GM23338 (cell line): ENCODE measurements at regions not wholly inside any gene's neighbourhood (a gene's known extent, or its start where the extent isn't known, plus 50 kb on each side); places are given as distances from the start of the nearest gene placed in this dataset.

Experiments used
- ATAC-seq: fragments of 200-7000 bp; cut with Tn5 transposase; 3 replicates; pipeline ENCODE4 v1.9.1; 2020
- DNase-seq: peaks from one replicate; pipeline ENCODE4 v3.0.0-alpha.2; 2015; ENCODE audit warnings: low spot score
- H2AFZ ChIP-seq: fragments of 200-600 bp; sonication (generic); 2 replicates; pipeline ENCODE4 v1.8.0; 2016; ENCODE audit warnings: antibody characterized with exemption, mild to moderate bottlenecking, moderate library complexity
- H3F3A ChIP-seq: fragments of 200-600 bp; sonication (generic); replicated peaks from 2 replicates; pipeline ENCODE4 v1.8.0; 2017; ENCODE audit warnings: antibody characterized with exemption, mixed run types, low read depth
- H3K27ac ChIP-seq: fragments of 200-600 bp; sonication (generic); 2 replicates; pipeline ENCODE4 v1.6.1; 2016; ENCODE audit warnings: low read depth
- H3K27me3 ChIP-seq: fragments of 200-600 bp; sonication (generic); 2 replicates; pipeline ENCODE4 v1.8.0; 2016; ENCODE audit warnings: mild to moderate bottlenecking, mixed run types, moderate library complexity; ENCODE audit not compliant: insufficient read depth
- H3K36me3 ChIP-seq: fragments of 200-600 bp; sonication (generic); 2 replicates; pipeline ENCODE4 v1.8.0; 2016; ENCODE audit warnings: mild to moderate bottlenecking; ENCODE audit not compliant: insufficient read depth
- H3K4me1 ChIP-seq: fragments of 200-600 bp; sonication (generic); 2 replicates; pipeline ENCODE4 v1.8.0; 2016; ENCODE audit warnings: mild to moderate bottlenecking, moderate library complexity; ENCODE audit not compliant: insufficient read depth
- H3K4me2 ChIP-seq: fragments of 200-600 bp; sonication (generic); 2 replicates; pipeline ENCODE4 v1.7.1; 2017; ENCODE audit warnings: mixed run types
- H3K4me3 ChIP-seq: fragments of 200-600 bp; sonication (generic); 2 replicates; pipeline ENCODE4 v1.6.1; 2016; ENCODE audit warnings: mixed run types
- H3K79me2 ChIP-seq: fragments of 200-600 bp; sonication (generic); replicated peaks from 2 replicates; pipeline ENCODE4 v1.8.0; 2017; ENCODE audit warnings: mild to moderate bottlenecking; ENCODE audit not compliant: insufficient read depth
- H3K9me2 ChIP-seq: fragments of 200-600 bp; sonication (generic); 2 replicates; pipeline ENCODE4 v1.8.0; 2017; ENCODE audit not compliant: insufficient read depth
- H4K20me1 ChIP-seq: fragments of 200-600 bp; sonication (generic); replicated peaks from 2 replicates; pipeline ENCODE4 v1.8.0; 2017; ENCODE audit warnings: mild to moderate bottlenecking; ENCODE audit not compliant: insufficient read depth
- H3K27ac Mint-ChIP-seq: 2 replicates; pipeline ENCODE4 v1.8.0; 2020; ENCODE audit warnings: inconsistent platforms, mild to moderate bottlenecking, moderate library complexity, mixed read lengths
- H3K27me3 Mint-ChIP-seq: 3 replicates; pipeline ENCODE4 v1.8.0; 2022; ENCODE audit warnings: low read depth, mild to moderate bottlenecking, moderate library complexity, mixed read lengths, inconsistent platforms; ENCODE audit not compliant: insufficient read depth, poor library complexity
- H3K36me3 Mint-ChIP-seq: 3 replicates; pipeline ENCODE4 v1.8.0; 2021; ENCODE audit warnings: low read depth, mild to moderate bottlenecking, inconsistent platforms, moderate library complexity, mixed read lengths
- H3K4me1 Mint-ChIP-seq: 3 replicates; pipeline ENCODE4 v1.8.0; 2020; ENCODE audit warnings: mild to moderate bottlenecking, inconsistent platforms, mixed read lengths
- H3K4me3 Mint-ChIP-seq: 3 replicates; pipeline ENCODE4 v1.8.0; 2021; ENCODE audit warnings: moderate library complexity, mild to moderate bottlenecking, inconsistent platforms, mixed read lengths
- H3K9me3 Mint-ChIP-seq: 3 replicates; pipeline ENCODE4 v1.8.0; 2020; ENCODE audit warnings: moderate library complexity, mild to moderate bottlenecking, inconsistent platforms, mixed read lengths
- JUNB ChIP-seq: IDR thresholded peaks from one replicate; pipeline ENCODE4 v1.6.1; 2016; ENCODE audit warnings: antibody characterized with exemption; ENCODE audit not compliant: unreplicated experiment
- REST ChIP-seq: IDR thresholded peaks from one replicate; pipeline ENCODE4 v1.6.1; 2018; ENCODE audit warnings: antibody characterized with exemption; ENCODE audit not compliant: unreplicated experiment
- STAT1 ChIP-seq: IDR thresholded peaks from one replicate; pipeline ENCODE4 v1.6.1; 2016; ENCODE audit warnings: antibody characterized with exemption; ENCODE audit not compliant: unreplicated experiment
- ZNF331 ChIP-seq: fragments of 250-450 bp; sonication (Bioruptor Pico); IDR thresholded peaks from 2 replicates; pipeline ENCODE4 v1.5.0; 2020; ENCODE audit warnings: low read depth, mild to moderate bottlenecking, moderate library complexity
- TF ChIP-seq, protein P1 (sequence below): fragments of 250-450 bp; sonication (Bioruptor Pico); IDR thresholded peaks from 2 replicates; pipeline ENCODE4 v1.5.0; 2020; ENCODE audit warnings: mild to moderate bottlenecking, moderate library complexity

DNA sequence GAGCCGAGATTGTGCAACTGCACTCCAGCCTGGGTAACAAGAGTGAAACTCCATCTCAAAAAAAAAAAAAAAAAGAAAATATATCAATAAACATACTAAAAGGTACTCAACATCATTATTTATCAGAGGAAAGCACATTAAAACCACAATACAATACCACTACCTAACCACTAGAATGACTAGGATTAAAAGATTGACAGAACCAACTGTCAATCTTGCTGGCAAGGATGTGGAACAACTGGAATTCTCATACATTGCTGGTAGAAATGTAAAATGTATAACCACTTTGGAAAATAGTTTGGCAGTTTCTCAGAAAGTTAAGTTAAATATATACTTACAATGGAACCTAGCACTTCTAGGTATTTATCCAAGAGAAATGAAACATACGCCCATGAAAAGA, 88.6 kb downstream of the B3GNT2 start:
- H3K4me2 ChIP-seq, result no peak overlapping the region
- TF ChIP-seq ZNF331 (CRISPR knock-in tag) (no peak), REST (no peak), STAT1 (no peak), JUNB (no peak)
- TF ChIP-seq, protein P1, sequence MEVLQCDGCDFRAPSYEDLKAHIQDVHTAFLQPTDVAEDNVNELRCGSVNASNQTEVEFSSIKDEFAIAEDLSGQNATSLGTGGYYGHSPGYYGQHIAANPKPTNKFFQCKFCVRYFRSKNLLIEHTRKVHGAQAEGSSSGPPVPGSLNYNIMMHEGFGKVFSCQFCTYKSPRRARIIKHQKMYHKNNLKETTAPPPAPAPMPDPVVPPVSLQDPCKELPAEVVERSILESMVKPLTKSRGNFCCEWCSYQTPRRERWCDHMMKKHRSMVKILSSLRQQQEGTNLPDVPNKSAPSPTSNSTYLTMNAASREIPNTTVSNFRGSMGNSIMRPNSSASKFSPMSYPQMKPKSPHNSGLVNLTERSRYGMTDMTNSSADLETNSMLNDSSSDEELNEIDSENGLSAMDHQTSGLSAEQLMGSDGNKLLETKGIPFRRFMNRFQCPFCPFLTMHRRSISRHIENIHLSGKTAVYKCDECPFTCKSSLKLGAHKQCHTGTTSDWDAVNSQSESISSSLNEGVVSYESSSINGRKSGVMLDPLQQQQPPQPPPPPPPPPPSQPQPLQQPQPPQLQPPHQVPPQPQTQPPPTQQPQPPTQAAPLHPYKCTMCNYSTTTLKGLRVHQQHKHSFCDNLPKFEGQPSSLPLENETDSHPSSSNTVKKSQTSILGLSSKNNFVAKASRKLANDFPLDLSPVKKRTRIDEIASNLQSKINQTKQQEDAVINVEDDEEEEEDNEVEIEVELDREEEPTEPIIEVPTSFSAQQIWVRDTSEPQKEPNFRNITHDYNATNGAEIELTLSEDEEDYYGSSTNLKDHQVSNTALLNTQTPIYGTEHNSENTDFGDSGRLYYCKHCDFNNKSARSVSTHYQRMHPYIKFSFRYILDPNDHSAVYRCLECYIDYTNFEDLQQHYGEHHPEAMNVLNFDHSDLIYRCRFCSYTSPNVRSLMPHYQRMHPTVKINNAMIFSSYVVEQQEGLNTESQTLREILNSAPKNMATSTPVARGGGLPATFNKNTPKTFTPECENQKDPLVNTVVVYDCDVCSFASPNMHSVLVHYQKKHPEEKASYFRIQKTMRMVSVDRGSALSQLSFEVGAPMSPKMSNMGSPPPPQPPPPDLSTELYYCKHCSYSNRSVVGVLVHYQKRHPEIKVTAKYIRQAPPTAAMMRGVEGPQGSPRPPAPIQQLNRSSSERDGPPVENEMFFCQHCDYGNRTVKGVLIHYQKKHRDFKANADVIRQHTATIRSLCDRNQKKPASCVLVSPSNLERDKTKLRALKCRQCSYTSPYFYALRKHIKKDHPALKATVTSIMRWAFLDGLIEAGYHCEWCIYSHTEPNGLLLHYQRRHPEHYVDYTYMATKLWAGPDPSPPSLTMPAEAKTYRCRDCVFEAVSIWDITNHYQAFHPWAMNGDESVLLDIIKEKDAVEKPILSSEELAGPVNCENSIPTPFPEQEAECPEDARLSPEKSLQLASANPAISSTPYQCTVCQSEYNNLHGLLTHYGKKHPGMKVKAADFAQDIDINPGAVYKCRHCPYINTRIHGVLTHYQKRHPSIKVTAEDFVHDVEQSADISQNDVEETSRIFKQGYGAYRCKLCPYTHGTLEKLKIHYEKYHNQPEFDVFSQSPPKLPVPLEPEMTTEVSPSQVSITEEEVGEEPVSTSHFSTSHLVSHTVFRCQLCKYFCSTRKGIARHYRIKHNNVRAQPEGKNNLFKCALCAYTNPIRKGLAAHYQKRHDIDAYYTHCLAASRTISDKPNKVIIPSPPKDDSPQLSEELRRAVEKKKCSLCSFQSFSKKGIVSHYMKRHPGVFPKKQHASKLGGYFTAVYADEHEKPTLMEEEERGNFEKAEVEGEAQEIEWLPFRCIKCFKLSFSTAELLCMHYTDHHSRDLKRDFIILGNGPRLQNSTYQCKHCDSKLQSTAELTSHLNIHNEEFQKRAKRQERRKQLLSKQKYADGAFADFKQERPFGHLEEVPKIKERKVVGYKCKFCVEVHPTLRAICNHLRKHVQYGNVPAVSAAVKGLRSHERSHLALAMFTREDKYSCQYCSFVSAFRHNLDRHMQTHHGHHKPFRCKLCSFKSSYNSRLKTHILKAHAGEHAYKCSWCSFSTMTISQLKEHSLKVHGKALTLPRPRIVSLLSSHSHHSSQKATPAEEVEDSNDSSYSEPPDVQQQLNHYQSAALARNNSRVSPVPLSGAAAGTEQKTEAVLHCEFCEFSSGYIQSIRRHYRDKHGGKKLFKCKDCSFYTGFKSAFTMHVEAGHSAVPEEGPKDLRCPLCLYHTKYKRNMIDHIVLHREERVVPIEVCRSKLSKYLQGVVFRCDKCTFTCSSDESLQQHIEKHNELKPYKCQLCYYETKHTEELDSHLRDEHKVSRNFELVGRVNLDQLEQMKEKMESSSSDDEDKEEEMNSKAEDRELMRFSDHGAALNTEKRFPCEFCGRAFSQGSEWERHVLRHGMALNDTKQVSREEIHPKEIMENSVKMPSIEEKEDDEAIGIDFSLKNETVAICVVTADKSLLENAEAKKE, result no peak
- Mint-ChIP-seq H3K4me3 (no peak overlapping the region), H3K27ac (no peak overlapping the region), H3K36me3 (peaks cover 36% of the 10 kb centered on the region), H3K4me1 (no peaks in the 10 kb centered on the region), H3K27me3 (peaks cover 9% of the 10 kb centered on the region), H3K9me3 (peaks cover 57% of the 10 kb centered on the region)
- H3K27me3 ChIP-seq, result no peaks in the 10 kb centered on the region
- H3K79me2 ChIP-seq, result no peaks in the 10 kb centered on the region
- no peaks in the 10 kb centered on the region for H4K20me1 ChIP-seq
- no peak overlapping the region for H3K27ac ChIP-seq
- H3K36me3 ChIP-seq, result peaks cover 5% of the 10 kb centered on the region; the same call in 1 of the 2 replicates
- H3K4me3 ChIP-seq, result no peak overlapping the region
- no peaks in the 10 kb centered on the region for H3K4me1 ChIP-seq
- ATAC-seq, result no peak
- H3K9me2 ChIP-seq, result no peaks in the 10 kb centered on the region
- no peak overlapping the region for H2AFZ ChIP-seq
- no peak for DNase-seq
- H3F3A ChIP-seq, result no peaks in the 10 kb centered on the region
